K562 (cell line): ENCODE measurements at regions not wholly inside any gene's neighbourhood (a gene's known extent, or its start where the extent isn't known, plus 50 kb on each side); places are given as distances from the start of the nearest gene placed in this dataset.

Experiments
- HMBOX1 ChIP-seq: sonication (generic); IDR thresholded peaks from 2 replicates; pipeline ENCODE4 v1.6.1; 2016
- KHSRP ChIP-seq: fragments of 450-650 bp; IDR thresholded peaks from 2 replicates; pipeline ENCODE4 v1.6.1; 2017
- MAX ChIP-seq: sonication (generic); formaldehyde crosslinking; IDR thresholded peaks from 2 replicates; pipeline ENCODE4 v1.9.0; 2022; ENCODE audit warnings: mild to moderate bottlenecking, missing genetic modification reagents
- ZBTB17 ChIP-seq: fragments of 450-650 bp; formaldehyde crosslinking; IDR thresholded peaks from 2 replicates; pipeline ENCODE4 v1.4.0; 2020; ENCODE audit warnings: mild to moderate bottlenecking
- ZBTB9 ChIP-seq: fragments of 450-650 bp; formaldehyde crosslinking; IDR thresholded peaks from 2 replicates; pipeline ENCODE4 v1.4.0; 2020; ENCODE audit warnings: mild to moderate bottlenecking, moderate library complexity
- ZNF318 ChIP-seq, 2 experiments: fragments of 450-650 bp; IDR thresholded peaks; 2 replicates each; pipeline ENCODE4 v1.6.1; 2016; ENCODE audit warnings: mild to moderate bottlenecking in 2 of 2, borderline replicate concordance in 1 of 2, low read depth in 1 of 2, moderate library complexity in 1 of 2
- ZNF583 ChIP-seq: fragments of 250-450 bp; sonication (Bioruptor Pico); IDR thresholded peaks from 2 replicates; pipeline ENCODE4 v1.4.0; 2020

GRCh38 chr3:73739791-73740453 is 115.2 kb upstream of the PDZRN3 start (continued):
- TF ChIP-seq ZNF318 (IDR thresholded peaks at IDR 0.05; ENCODE audit: borderline replicate concordance in 1 of 2, low read depth in 1 of 2): no peak
- no peak for TF ChIP-seq KHSRP
- no peak for TF ChIP-seq HMBOX1
- no peak for TF ChIP-seq MAX (CRISPR knock-in tag)
- TF ChIP-seq ZBTB9 (CRISPR knock-in tag): no peak
- no peak for TF ChIP-seq ZNF583
- no peak for TF ChIP-seq ZBTB17 (CRISPR knock-in tag)
